GM19025 (cell line): ENCODE measurements at regions not wholly inside any gene's neighbourhood (a gene's known extent, or its start where the extent isn't known, plus 50 kb on each side); places are given as distances from the start of the nearest gene placed in this dataset.
"Not testable (repeated sequence)": the region's sequence is repeated elsewhere in the genome, so short reads cannot be mapped to it uniquely, and the experiment has no call there.

Experiments used
- ATAC-seq: cut with Tn5 transposase; IDR thresholded peaks from one replicate; pipeline ENCODE4 v1.9.1; 2021; ENCODE audit warnings: mild to moderate bottlenecking, low read depth, moderate library complexity; ENCODE audit not compliant: unreplicated experiment

GRCh38 chr18:34521040-34521439 lies 189.1 kb upstream of the DTNA start:
- no peak for ATAC-seq

DNA sequence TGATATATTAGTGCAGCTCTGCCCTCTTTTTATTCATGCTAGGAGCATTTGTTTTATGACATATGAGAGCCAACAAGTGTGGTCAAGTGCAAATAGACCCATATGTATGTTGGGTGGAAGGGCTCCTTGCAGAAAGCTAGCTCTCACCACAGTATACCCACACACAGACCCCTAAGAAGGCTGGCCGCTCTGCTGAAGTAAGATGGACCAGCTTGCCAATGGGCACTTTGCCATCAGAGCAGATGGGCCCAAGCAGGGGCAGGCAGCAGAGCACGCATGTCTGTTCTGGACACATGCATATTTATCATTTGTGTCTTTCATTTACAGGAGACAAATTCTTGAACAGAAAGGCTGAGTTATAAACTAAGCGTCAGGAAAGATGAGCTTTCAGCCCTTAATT lies 187.5 kb upstream of the DTNA start:
- no peak for ATAC-seq

GRCh38 chr18:34525244-34525643 lies 184.9 kb upstream of the DTNA start:
- ATAC-seq, result no peak

GRCh38 chr18:34528177-34528576 lies 181.9 kb upstream of the DTNA start:
- no peak for ATAC-seq

GRCh38 chr18:34529358-34530335 lies 180.5 kb upstream of the DTNA start:
- ATAC-seq, result no peak

DNA sequence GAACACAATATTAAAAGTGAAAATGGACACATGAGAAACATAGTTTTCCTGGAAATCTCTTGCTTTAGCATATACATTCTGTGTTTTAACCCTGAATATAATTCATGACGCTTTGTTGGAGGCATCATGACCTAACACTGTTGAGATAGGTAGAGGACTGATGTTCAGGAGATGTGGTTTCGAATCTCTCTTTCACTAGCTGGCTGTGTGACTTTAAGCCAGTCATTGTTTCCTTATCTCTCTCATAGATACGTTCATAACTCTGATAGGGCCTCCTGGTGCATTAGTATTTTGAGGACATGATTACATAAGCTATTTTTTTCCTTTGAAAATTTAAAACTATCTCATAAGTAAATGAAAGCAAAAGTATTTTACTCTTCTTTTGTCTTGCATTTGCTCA lies 179.0 kb upstream of the DTNA start:
- no peak for ATAC-seq

GRCh38 chr18:34534642-34535041 lies 175.5 kb upstream of the DTNA start:
- ATAC-seq, result not testable (repeated sequence)

DNA sequence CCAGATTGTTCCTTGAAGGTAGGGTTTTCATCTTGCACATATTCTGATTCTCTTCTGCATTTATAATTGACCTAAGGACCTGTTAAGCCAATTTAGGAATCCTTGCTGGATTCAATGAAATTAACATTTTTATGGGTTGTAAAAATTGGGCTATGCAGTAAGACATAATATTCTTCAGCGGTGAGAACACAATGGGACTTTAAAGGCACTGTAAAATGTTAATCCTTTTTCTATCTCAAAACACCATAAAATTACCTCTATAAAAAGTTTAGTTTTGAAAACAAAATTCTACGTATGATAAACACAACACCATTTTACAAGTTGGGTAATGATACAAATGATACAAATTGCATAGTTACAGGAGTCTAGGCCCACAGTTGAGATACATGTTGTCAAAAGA lies 169.2 kb upstream of the DTNA start:
- no peak for ATAC-seq

DNA sequence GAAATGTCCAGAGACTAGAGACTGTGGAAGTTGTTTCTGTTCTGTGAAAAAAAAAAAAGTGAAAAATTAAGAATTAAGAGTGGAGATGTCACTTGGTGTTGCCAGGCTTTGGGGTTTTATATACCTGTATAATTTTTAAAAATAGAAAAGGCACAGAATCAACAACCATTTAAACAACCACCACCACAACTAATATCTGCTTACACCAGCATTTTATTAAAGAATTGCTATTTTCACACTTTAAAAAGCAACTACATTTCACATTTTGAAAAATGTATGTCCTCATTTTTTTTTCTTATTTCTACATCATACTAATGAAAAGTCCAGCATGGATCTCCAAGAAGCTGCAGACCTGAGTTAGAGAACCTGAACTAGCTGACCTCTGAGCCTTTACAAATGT lies 167.5 kb upstream of the DTNA start:
- no peak for ATAC-seq

GRCh38 chr18:34543356-34543755 lies 166.7 kb upstream of the DTNA start:
- ATAC-seq, result no peak

GRCh38 chr18:34543945-34544344 lies 166.2 kb upstream of the DTNA start:
- no peak for ATAC-seq

GRCh38 chr18:34544930-34545329 lies 165.2 kb upstream of the DTNA start:
- no peak for ATAC-seq

DNA sequence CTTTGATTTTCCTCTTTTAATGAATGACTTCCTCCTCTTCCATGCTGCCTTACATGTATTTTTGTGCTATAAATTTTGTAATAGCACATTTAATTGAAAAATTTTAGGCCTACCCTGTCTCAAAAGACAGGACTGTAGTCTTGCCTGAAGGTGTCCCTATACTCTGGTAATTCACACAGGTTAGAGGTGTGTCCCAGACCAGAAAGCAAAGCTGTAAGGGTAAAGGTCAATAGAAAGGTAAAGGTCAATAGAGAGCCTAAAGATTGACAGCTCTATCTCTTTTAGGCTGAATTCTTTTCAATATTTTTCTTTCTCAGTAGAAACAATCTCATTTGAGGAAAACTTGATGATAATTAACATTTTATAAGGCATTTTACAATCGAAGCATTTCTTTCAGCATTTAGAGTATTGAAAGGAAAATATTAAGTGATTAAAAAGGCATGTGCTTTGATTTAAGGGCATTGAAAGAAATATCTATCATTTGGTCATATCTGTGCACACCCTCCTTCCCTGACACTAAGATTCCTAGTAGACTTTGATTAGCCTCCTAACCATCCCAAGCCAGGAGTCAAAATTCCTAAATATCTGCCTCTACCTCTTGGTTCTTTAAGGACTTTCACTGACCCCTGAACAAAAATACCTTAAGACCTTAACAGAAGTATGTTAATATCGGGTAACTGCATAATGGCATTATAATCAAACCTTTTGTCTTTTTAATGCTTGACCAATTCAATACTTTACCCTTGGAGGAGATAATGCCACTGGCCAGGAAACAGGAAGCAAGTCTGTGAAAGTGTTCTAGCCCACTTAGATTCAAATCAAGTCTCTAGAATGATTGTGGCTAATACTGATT lies 161.8 kb upstream of the DTNA start:
- no peak for ATAC-seq

GRCh38 chr18:34548973-34549294 lies 161.2 kb upstream of the DTNA start:
- ATAC-seq, result no peak

DNA sequence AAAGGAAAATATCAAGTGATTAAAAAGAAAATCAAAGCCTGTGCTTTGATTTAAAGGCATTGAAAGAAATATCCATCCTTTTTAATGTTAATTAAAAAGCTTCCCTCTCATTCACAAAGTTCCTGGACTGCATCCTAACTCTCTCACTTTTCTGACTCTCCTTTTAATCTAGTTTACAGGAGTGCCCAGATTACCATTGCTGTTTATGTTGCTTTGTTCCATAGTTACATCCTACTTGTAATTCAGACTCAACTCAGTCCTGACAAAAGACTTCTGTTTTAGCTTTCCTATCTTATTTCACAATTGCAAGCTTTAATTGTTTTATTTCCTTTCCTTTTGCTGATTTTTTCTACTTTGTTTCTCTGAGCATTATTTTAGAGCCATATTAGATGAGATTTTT lies 160.7 kb upstream of the DTNA start:
- ATAC-seq, result no peak

DNA sequence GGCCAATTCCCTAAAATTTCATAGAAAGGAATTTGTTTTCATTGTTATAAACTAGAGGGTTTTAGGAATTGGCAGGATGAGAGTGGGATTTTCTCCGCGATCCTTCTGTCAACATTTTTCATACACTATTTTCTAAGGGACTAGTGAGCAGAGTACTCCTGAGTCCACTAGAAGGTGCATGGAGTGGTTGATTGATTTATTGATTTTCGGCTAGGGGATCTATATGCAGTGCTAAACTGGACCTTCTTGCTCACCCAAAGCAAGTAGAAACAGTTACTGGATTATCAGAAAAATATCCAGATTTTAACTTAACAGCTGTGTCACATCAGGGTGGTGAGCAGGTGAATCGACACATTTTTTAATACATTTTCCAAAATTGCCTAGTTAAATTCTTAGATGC lies 159.9 kb upstream of the DTNA start:
- no peak for ATAC-seq

GRCh38 chr18:34550902-34551301 lies 159.2 kb upstream of the DTNA start:
- ATAC-seq, result no peak

DNA sequence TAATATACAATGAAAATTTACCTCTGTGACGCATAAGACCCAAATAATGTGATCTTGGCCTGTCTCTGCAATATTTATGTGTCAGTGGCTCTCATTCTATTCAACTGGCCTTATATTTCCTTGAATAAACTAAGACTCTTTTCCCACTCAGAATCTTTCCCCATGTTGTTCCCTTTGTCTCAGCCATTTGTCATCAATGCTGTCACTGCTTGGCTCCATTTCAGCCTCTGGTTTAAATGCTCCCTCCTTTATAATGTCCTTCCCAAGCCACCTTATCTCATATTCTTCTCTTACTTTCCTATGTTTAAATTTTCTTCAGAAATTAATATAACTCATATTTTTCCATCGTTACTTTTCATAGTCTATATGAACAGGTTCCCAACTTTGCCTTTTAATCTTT lies 158.3 kb upstream of the DTNA start:
- ATAC-seq, result no peak

- no peak for ATAC-seq
These were observed 147.7 kb upstream of the DTNA start for GRCh38 chr18:34562252-34562870.

- ATAC-seq, result no peak
These were observed 142.2 kb upstream of the DTNA start for GRCh38 chr18:34567857-34568256.

- no peak for ATAC-seq
These were observed 133.5 kb upstream of the DTNA start for GRCh38 chr18:34576622-34577021.
